Neuronal stem cell (in vitro differentiated cells): ENCODE measurements at regions not wholly inside any gene's neighbourhood (a gene's known extent, or its start where the extent isn't known, plus 50 kb on each side); places are given as distances from the start of the nearest gene placed in this dataset.

Experiments
- DNase-seq: peaks from one replicate; pipeline ENCODE4 v3.0.0-alpha.2; 2013; ENCODE audit warnings: low spot score
- H2AFZ ChIP-seq: one replicate; pipeline ENCODE4 v1.6.1; 2013; ENCODE audit warnings: mild to moderate bottlenecking, low read length, inconsistent platforms
- H2AK5ac ChIP-seq: 2 replicates; pipeline ENCODE4 v1.6.1; 2013; ENCODE audit warnings: low read depth, mild to moderate bottlenecking, inconsistent platforms, low read length, moderate library complexity, mixed read lengths
- H2BK120ac ChIP-seq: 2 replicates; pipeline ENCODE4 v1.6.1; 2013; ENCODE audit warnings: low read depth, mild to moderate bottlenecking, inconsistent platforms, low read length, moderate library complexity, mixed read lengths
- H2BK12ac ChIP-seq: one replicate; pipeline ENCODE4 v1.6.1; 2013; ENCODE audit warnings: low read length, inconsistent platforms
- H2BK15ac ChIP-seq: 2 replicates; pipeline ENCODE4 v1.6.1; 2013; ENCODE audit warnings: mild to moderate bottlenecking, low read length, inconsistent platforms, mixed read lengths
- H2BK5ac ChIP-seq: one replicate; pipeline ENCODE4 v1.6.1; 2013; ENCODE audit warnings: inconsistent platforms, mild to moderate bottlenecking, low read length, moderate library complexity
- H3K14ac ChIP-seq: one replicate; pipeline ENCODE4 v1.6.1; 2013; ENCODE audit warnings: low read length, inconsistent platforms
- H3K18ac ChIP-seq: 2 replicates; pipeline ENCODE4 v1.6.1; 2013; ENCODE audit warnings: low read length, inconsistent platforms
- H3K23ac ChIP-seq: 2 replicates; pipeline ENCODE4 v1.6.1; 2013; ENCODE audit warnings: low read depth, mild to moderate bottlenecking, mixed read lengths, low read length, inconsistent platforms; ENCODE audit not compliant: poor library complexity
- H3K27ac ChIP-seq: replicated peaks from 3 replicates; pipeline ENCODE4 v1.5.1; 2013; ENCODE audit warnings: low read length, inconsistent platforms
- H3K27me3 ChIP-seq, 3 experiments: 2 replicates each; pipeline ENCODE4 v1.6.1; 2013; ENCODE audit warnings: low read length in 3 of 3, mild to moderate bottlenecking in 2 of 3, inconsistent platforms in 1 of 3, low read depth in 1 of 3, mixed read lengths in 1 of 3, moderate library complexity in 1 of 3; ENCODE audit not compliant: control insufficient read depth in 3 of 3, insufficient read depth in 3 of 3
- H3K36me3 ChIP-seq, 2 donors: replicated peaks in 1 of 2; 2 replicates each; pipeline ENCODE4 v1.6.1; 2013; ENCODE audit warnings: low read length in 2 of 2; ENCODE audit not compliant: control insufficient read depth in 2 of 2, insufficient read depth in 2 of 2
- H3K4ac ChIP-seq: 2 replicates; pipeline ENCODE4 v1.6.1; 2013; ENCODE audit warnings: inconsistent platforms, mild to moderate bottlenecking, low read length, moderate library complexity
- H3K4me1 ChIP-seq, 2 donors: 1 replicate in 1 of 2; 2 replicates in 1 of 2; pipeline ENCODE4 v1.6.1; 2013; ENCODE audit warnings: low read length in 2 of 2, low read depth in 1 of 2; ENCODE audit not compliant: control insufficient read depth in 2 of 2, insufficient read depth in 1 of 2
- H3K4me2 ChIP-seq: one replicate; pipeline ENCODE4 v1.6.1; 2013; ENCODE audit warnings: mild to moderate bottlenecking, low read length, inconsistent platforms; ENCODE audit not compliant: insufficient read depth, poor library complexity, severe bottlenecking
- H3K4me3 ChIP-seq, 2 donors: 2 replicates each; pipeline ENCODE4 v1.5.1; 2013; ENCODE audit warnings: low read length in 2 of 2, mild to moderate bottlenecking in 2 of 2, inconsistent platforms in 1 of 2, moderate library complexity in 1 of 2
- H3K79me1 ChIP-seq: one replicate; pipeline ENCODE4 v1.6.1; 2013; ENCODE audit warnings: low read depth, mild to moderate bottlenecking, inconsistent platforms, low read length, moderate library complexity
- H3K9ac ChIP-seq: one replicate; pipeline ENCODE4 v1.6.1; 2013; ENCODE audit warnings: mild to moderate bottlenecking, low read depth, low read length, inconsistent platforms; ENCODE audit not compliant: poor library complexity
- H3K9me3 ChIP-seq, 2 donors: replicated peaks in 1 of 2; 2 replicates each; pipeline versions ENCODE3 to v1.6.1; 2013; ENCODE audit warnings: low read length in 2 of 2, mild to moderate bottlenecking in 2 of 2, inconsistent platforms in 1 of 2, low read depth in 1 of 2, mixed read lengths in 1 of 2, moderate library complexity in 1 of 2; ENCODE audit not compliant: control insufficient read depth in 2 of 2, insufficient read depth in 1 of 2
- H4K8ac ChIP-seq: one replicate; pipeline ENCODE4 v1.6.1; 2013; ENCODE audit warnings: low read depth, mild to moderate bottlenecking, inconsistent platforms, low read length, moderate library complexity
- H4K91ac ChIP-seq: one replicate; pipeline ENCODE4 v1.6.1; 2013; ENCODE audit warnings: low read length, low read depth, mild to moderate bottlenecking, inconsistent platforms; ENCODE audit not compliant: poor library complexity
- WGBS, 2 donors: extraction: QIAGEN DNeasy Blood & Tissue Kit; methylation state at CpG; one replicate each; pipeline ENCODE4 v1.1.7; 2013; ENCODE audit warnings: missing lambda C conversion rate in 2 of 2, mixed read lengths in 1 of 2; ENCODE audit not compliant: insufficient read length in 2 of 2, insufficient replicate concordance in 1 of 2; ENCODE audit errors: extremely low coverage in 2 of 2; 5-methylcytosine and 5-hydroxymethylcytosine counted together

DNA sequence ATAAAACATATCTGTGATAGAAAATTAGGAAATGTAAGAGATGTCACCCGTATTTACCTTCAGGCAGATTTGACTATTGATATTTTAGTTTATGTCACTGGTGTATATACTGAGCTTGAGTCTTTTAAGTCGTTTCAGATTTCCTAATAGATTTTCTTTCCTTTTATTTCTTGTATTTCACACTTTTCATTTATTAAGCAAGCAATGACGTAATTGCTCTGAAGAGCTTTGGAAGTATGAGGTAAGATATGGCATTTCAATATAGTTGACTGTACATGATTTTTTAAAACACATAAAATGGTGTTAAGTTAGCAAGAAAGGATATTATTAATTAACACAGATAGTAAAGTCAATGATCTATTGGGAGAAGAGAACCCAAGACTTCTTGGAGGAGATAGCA is 652.6 kb downstream of the SORCS1 start:
- H3K9me3 ChIP-seq, result no peaks in the 10 kb centered on the region
- no peak overlapping the region for H3K23ac ChIP-seq
- H4K8ac ChIP-seq, result no peak overlapping the region
- H3K9ac ChIP-seq, result no peak overlapping the region
- H2BK12ac ChIP-seq, result no peak overlapping the region
- H2AFZ ChIP-seq, result no peak overlapping the region
- no peak overlapping the region for H3K4ac ChIP-seq
- no peak for DNase-seq
- H3K4me1 ChIP-seq, result peaks cover 0 to 7% of the 10 kb centered on the region in 2 donors
- no peak overlapping the region for H2AK5ac ChIP-seq
- no peak overlapping the region for H2BK15ac ChIP-seq
- no peak overlapping the region for H3K4me2 ChIP-seq
- H3K27me3 ChIP-seq, result no peaks in the 10 kb centered on the region
- no peak overlapping the region for H2BK120ac ChIP-seq
- no peak overlapping the region for H2BK5ac ChIP-seq
- no peak overlapping the region for H3K27ac ChIP-seq
- H3K14ac ChIP-seq, result no peak overlapping the region
- no peak overlapping the region for H3K18ac ChIP-seq
- no peak overlapping the region for H3K4me3 ChIP-seq
- no CpG with 5 or more reads among the region's 3 CpGs for WGBS, 2 donors
- no peak overlapping the region for H4K91ac ChIP-seq
- no peaks in the 10 kb centered on the region for H3K36me3 ChIP-seq
- no peaks in the 10 kb centered on the region for H3K79me1 ChIP-seq

DNA sequence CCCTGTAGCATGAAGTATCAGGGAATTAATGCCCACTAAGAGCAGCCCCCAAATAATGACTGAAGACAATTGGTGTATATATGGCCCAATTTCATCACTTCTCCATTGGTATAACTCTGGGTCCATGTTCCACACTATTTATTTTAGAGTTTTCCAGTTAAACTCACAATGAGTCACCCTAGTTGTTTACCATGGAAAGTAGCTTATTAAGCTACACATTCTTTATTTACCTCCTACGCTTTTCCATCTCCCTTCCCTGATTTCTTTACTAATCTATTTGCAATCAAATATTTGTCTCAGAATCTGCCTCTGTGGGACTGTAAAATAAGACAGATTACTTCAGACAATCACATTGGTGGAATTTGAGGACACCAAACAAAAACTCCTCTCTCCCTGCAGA is 655.6 kb downstream of the SORCS1 start:
- no peaks in the 10 kb centered on the region for H3K36me3 ChIP-seq
- H3K4me3 ChIP-seq, result no peak overlapping the region
- H3K9ac ChIP-seq, result no peak overlapping the region
- H2BK15ac ChIP-seq, result no peak overlapping the region
- H4K8ac ChIP-seq, result no peak overlapping the region
- no peak overlapping the region for H3K27ac ChIP-seq
- H2BK12ac ChIP-seq, result no peak overlapping the region
- H2BK120ac ChIP-seq, result no peak overlapping the region
- no peak overlapping the region for H4K91ac ChIP-seq
- H3K79me1 ChIP-seq, result no peaks in the 10 kb centered on the region
- no peak overlapping the region for H2BK5ac ChIP-seq
- H3K4ac ChIP-seq, result no peak overlapping the region
- H3K18ac ChIP-seq, result no peak overlapping the region
- no peak overlapping the region for H2AFZ ChIP-seq
- H3K23ac ChIP-seq, result no peak overlapping the region
- no peak overlapping the region for H2AK5ac ChIP-seq
- no peak overlapping the region for H3K14ac ChIP-seq
- peaks cover 0 to 2% of the 10 kb centered on the region in 2 donors for H3K4me1 ChIP-seq
- H3K9me3 ChIP-seq, result no peaks in the 10 kb centered on the region
- no peaks in the 10 kb centered on the region for H3K27me3 ChIP-seq
- H3K4me2 ChIP-seq, result no peak overlapping the region
- 100% methylated on average over 1 of the region's 1 CpG; no CpG with 5 or more reads in 1 of the 2 donors for WGBS, 2 donors
- DNase-seq, result no peak

DNA sequence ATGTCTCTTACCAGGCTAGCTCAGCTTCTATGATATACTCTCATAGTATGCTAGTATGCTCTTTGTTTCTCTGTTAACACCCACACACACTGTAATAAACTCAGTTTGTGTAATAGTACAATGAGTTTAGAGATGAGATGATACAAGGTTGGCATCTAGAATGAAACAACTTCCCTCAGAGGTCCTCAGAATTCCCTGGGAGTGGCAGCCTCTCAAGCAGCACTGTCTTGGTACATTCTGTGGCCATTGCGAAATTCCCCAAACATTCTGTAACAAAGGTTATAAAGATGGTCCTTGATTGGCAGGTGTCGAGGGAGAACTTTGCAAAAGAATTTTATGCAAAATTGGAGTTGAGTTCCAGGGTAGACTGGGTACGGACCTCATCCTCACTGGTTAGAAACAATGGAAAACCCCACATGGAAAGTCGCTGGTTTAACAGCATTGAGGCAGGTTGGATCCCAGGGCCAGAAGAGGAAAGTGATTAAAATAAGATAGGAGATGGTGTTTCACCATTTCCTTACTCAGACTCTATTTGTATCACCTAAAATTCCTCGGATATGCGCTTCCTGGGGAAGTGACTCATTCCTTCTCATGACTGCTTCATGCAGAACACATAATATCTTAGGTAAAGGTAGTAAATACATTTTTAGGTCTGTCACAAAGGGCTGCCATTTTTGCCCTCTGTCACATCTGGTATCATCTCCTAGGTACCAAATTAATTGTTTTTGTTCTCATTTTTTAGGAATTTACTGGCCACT is 657.8 kb downstream of the SORCS1 start:
- no peak overlapping the region for H2BK120ac ChIP-seq
- no peak overlapping the region for H2AK5ac ChIP-seq
- H3K23ac ChIP-seq, result no peak overlapping the region
- no peak overlapping the region for H3K27ac ChIP-seq
- no peak overlapping the region for H3K4me3 ChIP-seq
- H2BK5ac ChIP-seq, result no peak overlapping the region
- H2BK12ac ChIP-seq, result no peak overlapping the region
- no peaks in the 10 kb centered on the region for H3K79me1 ChIP-seq
- H3K14ac ChIP-seq, result no peak overlapping the region
- no peak overlapping the region for H3K4me2 ChIP-seq
- H4K91ac ChIP-seq, result no peak overlapping the region
- no peak overlapping the region for H3K9ac ChIP-seq
- no peaks in the 10 kb centered on the region for H3K36me3 ChIP-seq
- no peak overlapping the region for H3K18ac ChIP-seq
- H2BK15ac ChIP-seq, result no peak overlapping the region
- no CpG with 5 or more reads among the region's 6 CpGs for WGBS, 2 donors
- no peaks in the 10 kb centered on the region for H3K27me3 ChIP-seq
- no peaks in the 10 kb centered on the region for H3K4me1 ChIP-seq
- no peaks in the 10 kb centered on the region for H3K9me3 ChIP-seq
- no peak for DNase-seq
- no peak overlapping the region for H3K4ac ChIP-seq
- no peak overlapping the region for H4K8ac ChIP-seq
- H2AFZ ChIP-seq, result no peak overlapping the region

DNA sequence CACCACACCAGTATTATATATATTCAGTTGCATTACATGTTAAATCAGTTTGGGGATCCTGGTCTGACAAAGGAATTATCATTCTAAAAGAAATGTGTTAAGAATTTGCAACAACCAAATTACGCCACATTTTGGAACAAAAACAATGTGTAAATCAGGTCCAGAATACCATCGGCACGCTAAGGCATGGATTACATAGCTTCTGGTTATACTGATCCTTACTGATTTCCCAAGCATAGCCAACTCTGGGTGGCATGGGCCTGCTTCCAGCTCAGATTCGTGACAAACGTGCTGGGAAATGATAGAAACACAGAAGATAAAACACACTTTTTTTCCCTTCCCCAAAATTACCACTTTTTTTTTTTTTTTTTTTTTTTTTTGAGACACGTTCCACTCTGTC is 660.0 kb downstream of the SORCS1 start:
- no peak overlapping the region for H3K9ac ChIP-seq
- H3K4me3 ChIP-seq, result no peak overlapping the region
- no peak overlapping the region for H3K23ac ChIP-seq
- no peak overlapping the region for H2AK5ac ChIP-seq
- H3K36me3 ChIP-seq, result no peaks in the 10 kb centered on the region
- no peak overlapping the region for H2AFZ ChIP-seq
- no peak overlapping the region for H2BK120ac ChIP-seq
- no peaks in the 10 kb centered on the region for H3K79me1 ChIP-seq
- no CpG with 5 or more reads among the region's 6 CpGs for WGBS, 2 donors
- no peak overlapping the region for H2BK15ac ChIP-seq
- no peak overlapping the region for H3K4me2 ChIP-seq
- H3K4ac ChIP-seq, result no peak overlapping the region
- no peaks in the 10 kb centered on the region for H3K4me1 ChIP-seq
- H4K8ac ChIP-seq, result no peak overlapping the region
- no peak overlapping the region for H2BK5ac ChIP-seq
- H3K27me3 ChIP-seq, result no peaks in the 10 kb centered on the region
- H4K91ac ChIP-seq, result no peak overlapping the region
- no peaks in the 10 kb centered on the region for H3K9me3 ChIP-seq
- H2BK12ac ChIP-seq, result no peak overlapping the region
- no peak overlapping the region for H3K14ac ChIP-seq
- no peak for DNase-seq
- H3K18ac ChIP-seq, result no peak overlapping the region
- no peak overlapping the region for H3K27ac ChIP-seq
